VCaP (cell line): ENCODE measurements at regions not wholly inside any gene's neighbourhood (a gene's known extent, or its start where the extent isn't known, plus 50 kb on each side); places are given as distances from the start of the nearest gene placed in this dataset.

Source experiments
- H3K27ac ChIP-seq: fragments of 450-650 bp; 2 replicates; pipeline ENCODE4 v1.5.1; 2017
- CTCF ChIP-seq: fragments of 450-650 bp; conservative IDR thresholded peaks from 2 replicates; pipeline ENCODE4 v1.5.1; 2017; ENCODE audit warnings: mild to moderate bottlenecking, moderate library complexity

GRCh38 chr22:27452922-27453321, 348.6 kb downstream of the MN1 start:
- TF ChIP-seq CTCF: no peak
- H3K27ac ChIP-seq: no peak overlapping the region

- no peak overlapping the region for H3K27ac ChIP-seq
- TF ChIP-seq CTCF: no peak
These were observed 347.8 kb downstream of the MN1 start for GRCh38 chr22:27453725-27454124.

- no peak overlapping the region for H3K27ac ChIP-seq
- TF ChIP-seq CTCF: no peak
These were observed 346.6 kb downstream of the MN1 start for GRCh38 chr22:27454807-27455450.

GRCh38 chr22:27455526-27455925, 346.0 kb downstream of the MN1 start:
- no peak overlapping the region for H3K27ac ChIP-seq

GRCh38 chr22:27456696-27457503, 344.7 kb downstream of the MN1 start:
- TF ChIP-seq CTCF: no peak
- H3K27ac ChIP-seq: no peak overlapping the region

More at GRCh38 chr22:27455526-27455925, 346.0 kb downstream of the MN1 start:
- TF ChIP-seq CTCF: no peak

GRCh38 chr22:27459999-27460398, 341.6 kb downstream of the MN1 start:
- no peak overlapping the region for H3K27ac ChIP-seq
- no peak for TF ChIP-seq CTCF

- no peak for TF ChIP-seq CTCF
- no peak overlapping the region for H3K27ac ChIP-seq
These were observed 340.8 kb downstream of the MN1 start for GRCh38 chr22:27460591-27461347.
